Body of pancreas (tissue), 4 donors: ENCODE measurements at regions not wholly inside any gene's neighbourhood (a gene's known extent, or its start where the extent isn't known, plus 50 kb on each side); places are given as distances from the start of the nearest gene placed in this dataset.
"Not testable (repeated sequence)": the region's sequence is repeated elsewhere in the genome, so short reads cannot be mapped to it uniquely, and the experiment has no call there.

Experiments used
- ATAC-seq: fragments of 150-250 bp; one replicate; pipeline ENCODE4 v1.9.1; 2016
- DNase-seq, 4 donors: peaks; one replicate each; pipeline ENCODE4 v3.0.0-alpha.2; 2019
- H3K27ac ChIP-seq, 4 donors: fragments of 200-600 bp; sonication (generic); 1 replicate in 3 of 4; 2 replicates in 1 of 4; pipeline versions ENCODE4 v1.5.1 to v1.6.1; 2016 to 2019; ENCODE audit warnings: mild to moderate bottlenecking in 1 of 4, mixed read lengths in 1 of 4, moderate library complexity in 1 of 4
- H3K27me3 ChIP-seq, 2 donors: fragments of 200-600 bp; sonication (generic); one replicate each; pipeline ENCODE4 v1.6.0; 2016; ENCODE audit warnings: mild to moderate bottlenecking in 1 of 2
- H3K36me3 ChIP-seq, 2 donors: fragments of 200-600 bp; sonication (generic); replicated peaks in 1 of 2; 2 replicates each; pipeline ENCODE4 v1.5.1; 2016; ENCODE audit warnings: low read depth in 2 of 2; ENCODE audit not compliant: insufficient read depth in 1 of 2
- H3K4me1 ChIP-seq: fragments of 200-600 bp; sonication (generic); one replicate; pipeline ENCODE4 v1.6.0; 2016
- H3K4me3 ChIP-seq, 2 donors: fragments of 200-600 bp; sonication (generic); 1 replicate in 1 of 2; 2 replicates in 1 of 2; pipeline ENCODE4 v1.5.1; 2016 to 2019
- H3K9me3 ChIP-seq, 3 donors: fragments of 200-600 bp; sonication (generic); 1 replicate in 2 of 3; 2 replicates in 1 of 3; pipeline ENCODE4 v1.5.1; 2016
- CTCF ChIP-seq, 7 experiments: fragments of 450-650 bp in 4 of 7; fragments of 200-600 bp in 3 of 7; sonication (generic) in 3 of 7; IDR thresholded peaks; one replicate each; pipeline ENCODE4 v1.5.1; 2016 to 2019; ENCODE audit warnings: antibody characterized with exemption in 7 of 7
- POLR2A ChIP-seq, 3 donors: fragments of 450-650 bp; IDR thresholded peaks; one replicate each; pipeline ENCODE4 v1.6.1; 2016; ENCODE audit warnings: antibody characterized with exemption in 3 of 3, mild to moderate bottlenecking in 2 of 3
- WGBS, 2 donors: methylation state at CpG; one replicate each; pipeline ENCODE4 v1.1.5; 2017; 5-methylcytosine and 5-hydroxymethylcytosine counted together
- intact Hi-C: fragments of 100-400 bp; cut with DNase I; formaldehyde crosslinking; loops from one replicate; pipeline ENCODE4 v1.15.1; 2023

- 7 to 36% methylated on average over 1 of the region's 1 CpG for WGBS, 2 donors
- no peaks in the 10 kb centered on the region for H3K27me3 ChIP-seq
- ATAC-seq, result no peak
- no peaks in the 10 kb centered on the region for H3K9me3 ChIP-seq
- intact Hi-C loops, result no loop called here
- no peaks in the 10 kb centered on the region for H3K36me3 ChIP-seq
- H3K4me3 ChIP-seq, result no peak overlapping the region
- H3K4me1 ChIP-seq, result no peaks in the 10 kb centered on the region
- no peak for TF ChIP-seq CTCF (IDR thresholded peaks at IDR 0.05)
- no peak for TF ChIP-seq POLR2A (IDR thresholded peaks at IDR 0.05)
- H3K27ac ChIP-seq, result no peak overlapping the region
- DNase-seq, result no peak
Measured at GRCh38 chrX:16067886-16068515, 55.4 kb upstream of the GRPR start.

- Histone ChIP-seq H3K27me3 (no peaks in the 10 kb centered on the region), H3K27ac (no peak overlapping the region), H3K9me3 (no peaks in the 10 kb centered on the region), H3K36me3 (no peaks in the 10 kb centered on the region), H3K4me1 (no peaks in the 10 kb centered on the region), H3K4me3 (no peak overlapping the region)
- intact Hi-C loops, result no loop called here
- 93 to 100% methylated on average over 1 of the region's 1 CpG for WGBS, 2 donors
- DNase-seq (no peak), ATAC-seq (no peak)
- TF ChIP-seq POLR2A (IDR thresholded peaks at IDR 0.05), result no peak
- TF ChIP-seq CTCF (IDR thresholded peaks at IDR 0.05), result no peak
Measured at GRCh38 chrX:16063921-16064320, 59.4 kb upstream of the GRPR start.

- Histone ChIP-seq H3K4me3 (no peak overlapping the region), H3K36me3 (no peaks in the 10 kb centered on the region), H3K9me3 (no peaks in the 10 kb centered on the region), H3K27me3 (no peaks in the 10 kb centered on the region), H3K4me1 (no peaks in the 10 kb centered on the region), H3K27ac (no peak overlapping the region)
- no peak for DNase-seq
- WGBS, 2 donors, result 79 to 84% methylated on average over 2 of the region's 2 CpGs
- intact Hi-C loops, result no loop called here
- no peak for ATAC-seq
- TF ChIP-seq CTCF (IDR thresholded peaks at IDR 0.05), result no peak
- TF ChIP-seq POLR2A (IDR thresholded peaks at IDR 0.05), result no peak
Measured at GRCh38 chrX:16063141-16063540, 60.2 kb upstream of the GRPR start.

GRCh38 chrX:16061296-16061695, 62.1 kb upstream of the GRPR start:
- no peaks in the 10 kb centered on the region for H3K36me3 ChIP-seq
- WGBS, 2 donors, result 88 to 100% methylated on average over 2 to 3 of the region's 3 CpGs
- ATAC-seq, result no peak
- H3K4me1 ChIP-seq, result no peaks in the 10 kb centered on the region
- no peaks in the 10 kb centered on the region for H3K27me3 ChIP-seq
- no peak for DNase-seq
- H3K27ac ChIP-seq, result no peak overlapping the region
- no peaks in the 10 kb centered on the region for H3K9me3 ChIP-seq
- TF ChIP-seq POLR2A (IDR thresholded peaks at IDR 0.05) (no peak), CTCF (IDR thresholded peaks at IDR 0.05) (no peak)
- no peak overlapping the region for H3K4me3 ChIP-seq
- intact Hi-C loops, result no loop called here

GRCh38 chrX:16060252-16060651, 63.1 kb upstream of the GRPR start:
- WGBS, 2 donors, result 43 to 69% methylated on average over 1 to 2 of the region's 2 CpGs
- no peak for DNase-seq

GRCh38 chrX:16049126-16049525, 74.2 kb upstream of the GRPR start:
- H3K4me3 ChIP-seq, H3K9me3 ChIP-seq, ATAC-seq, DNase-seq, H3K27ac ChIP-seq, H3K36me3 ChIP-seq, H3K4me1 ChIP-seq, intact Hi-C loops, H3K27me3 ChIP-seq: not testable (repeated sequence)
- WGBS, 2 donors, result 75 to 88% methylated on average over 4 to 9 of the region's 9 CpGs

More at GRCh38 chrX:16060252-16060651, 63.1 kb upstream of the GRPR start:
- Histone ChIP-seq H3K4me3 (no peak overlapping the region), H3K36me3 (no peaks in the 10 kb centered on the region), H3K27me3 (no peaks in the 10 kb centered on the region), H3K4me1 (no peaks in the 10 kb centered on the region), H3K9me3 (no peaks in the 10 kb centered on the region), H3K27ac (no peak overlapping the region)
- TF ChIP-seq POLR2A (IDR thresholded peaks at IDR 0.05) (no peak), CTCF (IDR thresholded peaks at IDR 0.05) (no peak)
- no peak for ATAC-seq
- intact Hi-C loops, result no loop called here
